ENCODE measurements at regions not wholly inside any gene's neighbourhood (a gene's known extent, or its start where the extent isn't known, plus 50 kb on each side); places are given as distances from the start of the nearest gene placed in this dataset.

DNA sequence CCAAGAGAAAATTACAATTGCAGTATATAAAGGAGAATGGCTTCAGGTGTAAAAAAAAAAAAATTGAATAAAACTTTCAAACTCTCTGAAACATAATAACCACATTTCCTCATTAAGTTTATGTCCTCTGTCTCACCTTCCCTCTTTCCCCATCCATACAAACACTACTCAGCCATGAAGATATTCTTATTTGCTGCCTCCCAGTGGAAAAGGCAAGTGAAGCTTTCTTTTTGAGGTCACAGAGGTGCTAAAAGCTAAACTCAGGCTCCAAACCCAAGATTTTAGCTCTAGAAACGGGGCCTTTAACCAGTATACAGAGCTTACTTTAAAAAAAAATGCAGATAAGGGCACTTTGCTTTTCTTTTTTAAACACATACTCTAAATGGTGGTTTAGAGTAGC, 1568.5 kb downstream of the FAM181B start:
- TF ChIP-seq, protein P1, sequence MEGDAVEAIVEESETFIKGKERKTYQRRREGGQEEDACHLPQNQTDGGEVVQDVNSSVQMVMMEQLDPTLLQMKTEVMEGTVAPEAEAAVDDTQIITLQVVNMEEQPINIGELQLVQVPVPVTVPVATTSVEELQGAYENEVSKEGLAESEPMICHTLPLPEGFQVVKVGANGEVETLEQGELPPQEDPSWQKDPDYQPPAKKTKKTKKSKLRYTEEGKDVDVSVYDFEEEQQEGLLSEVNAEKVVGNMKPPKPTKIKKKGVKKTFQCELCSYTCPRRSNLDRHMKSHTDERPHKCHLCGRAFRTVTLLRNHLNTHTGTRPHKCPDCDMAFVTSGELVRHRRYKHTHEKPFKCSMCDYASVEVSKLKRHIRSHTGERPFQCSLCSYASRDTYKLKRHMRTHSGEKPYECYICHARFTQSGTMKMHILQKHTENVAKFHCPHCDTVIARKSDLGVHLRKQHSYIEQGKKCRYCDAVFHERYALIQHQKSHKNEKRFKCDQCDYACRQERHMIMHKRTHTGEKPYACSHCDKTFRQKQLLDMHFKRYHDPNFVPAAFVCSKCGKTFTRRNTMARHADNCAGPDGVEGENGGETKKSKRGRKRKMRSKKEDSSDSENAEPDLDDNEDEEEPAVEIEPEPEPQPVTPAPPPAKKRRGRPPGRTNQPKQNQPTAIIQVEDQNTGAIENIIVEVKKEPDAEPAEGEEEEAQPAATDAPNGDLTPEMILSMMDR (IDR thresholded peaks at IDR 0.05) = peak; percentile 37

- TF ChIP-seq, protein P1 (IDR thresholded peaks at IDR 0.05) = no peak
Measured at GRCh38 chr11:81159900-81160299, 1573.8 kb downstream of the FAM181B start.

DNA sequence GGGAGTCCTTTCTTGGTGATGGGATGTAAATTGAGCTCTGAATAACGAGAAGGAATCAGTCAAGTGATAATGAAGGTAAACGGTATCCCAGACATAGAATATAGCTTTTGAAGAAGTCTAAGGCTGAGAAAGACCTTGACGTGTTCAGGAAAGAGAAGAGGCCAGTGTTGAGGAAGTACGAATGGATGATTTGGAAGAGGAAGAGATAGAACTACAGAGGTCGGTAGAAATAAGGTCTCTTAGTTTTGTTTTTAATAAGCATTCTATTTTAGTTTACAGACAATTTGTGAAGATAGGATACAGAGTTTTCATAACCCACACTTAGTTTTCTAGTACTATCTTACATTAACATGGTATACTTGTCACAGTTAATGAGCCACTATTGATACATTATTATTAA, 1598.1 kb downstream of the FAM181B start:
- TF ChIP-seq, protein P1 (IDR thresholded peaks at IDR 0.05) = no peak

DNA sequence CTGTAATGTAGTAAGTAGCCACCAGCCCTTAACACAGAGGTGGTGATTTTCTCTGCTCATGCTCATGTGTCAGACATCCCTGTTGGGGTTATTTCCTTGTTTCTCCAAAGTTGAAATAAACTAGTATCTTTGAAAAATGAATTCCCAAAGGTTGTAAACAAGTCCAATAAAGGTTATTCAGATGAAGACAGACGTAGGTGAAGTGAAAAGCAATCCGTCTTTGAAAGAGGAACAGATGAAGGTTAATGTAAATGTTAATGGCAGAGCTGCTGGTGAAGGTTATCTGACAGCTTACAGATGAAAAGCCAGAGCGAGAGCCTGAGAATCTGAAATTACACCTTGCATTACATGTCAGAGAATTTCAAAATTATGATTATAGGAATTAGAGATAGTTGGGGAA, 1604.0 kb downstream of the FAM181B start:
- TF ChIP-seq, protein P1 (IDR thresholded peaks at IDR 0.05) = no peak

DNA sequence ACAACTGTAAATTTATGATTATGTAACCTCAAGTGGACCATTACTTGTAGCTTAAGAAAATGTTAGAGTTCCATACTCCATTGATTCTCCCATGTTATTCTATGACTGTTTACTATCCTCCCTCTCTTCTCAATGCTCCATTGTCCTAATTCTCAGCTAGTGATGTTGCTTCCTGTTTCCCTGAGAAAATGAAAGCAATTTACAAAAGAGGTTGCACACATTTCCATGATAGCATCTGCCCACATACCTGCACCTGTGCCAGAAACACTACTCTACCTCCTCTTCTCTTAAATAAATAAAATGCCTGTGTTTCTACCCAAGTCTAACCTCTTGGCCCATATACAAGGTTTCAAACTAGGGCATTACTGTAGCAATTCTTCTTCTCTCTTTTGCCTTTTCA, 1620.9 kb downstream of the FAM181B start:
- TF ChIP-seq, protein P1 (IDR thresholded peaks at IDR 0.05) = no peak

GRCh38 chr11:81104051-81104450, 1629.6 kb downstream of the FAM181B start:
- TF ChIP-seq, protein P1 (IDR thresholded peaks at IDR 0.05) = no peak

DNA sequence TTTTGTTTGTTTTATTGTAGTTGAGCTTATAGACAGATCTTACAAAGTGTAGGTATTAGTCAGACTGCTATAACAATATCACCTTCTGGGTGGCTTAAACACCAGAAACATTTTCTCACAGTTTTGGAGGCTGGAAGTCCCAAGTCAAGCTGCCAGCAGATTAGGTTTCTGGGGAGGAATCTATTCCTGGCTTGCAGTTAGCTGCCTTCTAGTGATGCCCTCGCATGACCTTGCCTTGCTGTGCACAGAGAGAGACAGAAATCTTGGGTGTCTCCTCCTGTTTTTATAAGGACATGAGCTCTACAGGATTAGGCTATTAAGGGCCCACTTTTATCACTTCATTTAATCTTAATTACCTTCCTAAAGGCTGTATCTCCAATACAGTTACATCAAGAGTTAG, 1635.2 kb downstream of the FAM181B start:
- TF ChIP-seq, protein P1 (IDR thresholded peaks at IDR 0.05) = no peak

DNA sequence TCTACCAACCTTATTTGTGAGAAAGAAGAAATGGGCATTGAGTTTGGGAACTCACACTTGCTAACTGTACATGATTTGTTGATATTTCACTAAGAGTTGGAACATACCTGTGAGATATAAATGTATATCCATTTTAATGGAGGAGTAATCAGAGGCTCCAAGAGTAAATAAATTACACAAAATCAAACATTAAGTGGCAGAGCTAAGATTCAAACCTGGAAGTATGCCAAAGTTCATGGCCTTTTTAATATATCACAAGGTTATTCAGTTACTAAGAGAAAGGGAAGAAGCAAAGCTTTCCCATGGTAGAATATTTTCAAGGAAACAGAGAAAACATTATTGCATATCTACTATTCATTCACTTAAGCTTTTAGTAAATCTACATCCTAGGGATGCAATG, 1641.1 kb downstream of the FAM181B start:
- TF ChIP-seq, protein P1 (IDR thresholded peaks at IDR 0.05) = no peak
